Hypothalamus (tissue), 51 donors: ENCODE measurements at regions not wholly inside any gene's neighbourhood (a gene's known extent, or its start where the extent isn't known, plus 50 kb on each side); places are given as distances from the start of the nearest gene placed in this dataset.

Source experiments
- DNase-seq, 51 donors: peaks; one replicate each; lab custom pipeline; 2025; lab: John Stamatoyannopoulos, UW

- DNase-seq, result peak in 2 of 51 donors; percentile 0 to 7
These were observed 181.4 kb downstream of the FGF18 start for GRCh38 chr5:171600741-171601265.

GRCh38 chr5:171601266-171601881 lies 181.9 kb downstream of the FGF18 start:
- no peak for DNase-seq

- DNase-seq, result no peak
These were observed 182.0 kb upstream of the SMIM23 start for GRCh38 chr5:171603591-171603990.

- no peak for DNase-seq
These were observed 181.4 kb upstream of the SMIM23 start for GRCh38 chr5:171604195-171604594.

GRCh38 chr5:171606414-171607024 lies 179.1 kb upstream of the SMIM23 start:
- no peak for DNase-seq

GRCh38 chr5:171607863-171608262 lies 177.8 kb upstream of the SMIM23 start:
- no peak for DNase-seq

- no peak for DNase-seq
These were observed 175.7 kb upstream of the SMIM23 start for GRCh38 chr5:171609806-171610452.

GRCh38 chr5:171610686-171611085 lies 174.9 kb upstream of the SMIM23 start:
- no peak for DNase-seq

- DNase-seq, result no peak
These were observed 172.9 kb upstream of the SMIM23 start for GRCh38 chr5:171612749-171613148.

- DNase-seq, result no peak
These were observed 171.1 kb upstream of the SMIM23 start for GRCh38 chr5:171614511-171614910.

- DNase-seq, result no peak
These were observed 170.5 kb upstream of the SMIM23 start for GRCh38 chr5:171614971-171615653.

GRCh38 chr5:171615705-171616640 lies 169.6 kb upstream of the SMIM23 start:
- no peak for DNase-seq

- no peak for DNase-seq
These were observed 168.4 kb upstream of the SMIM23 start for GRCh38 chr5:171617266-171617665.

- DNase-seq, result no peak
These were observed 167.6 kb upstream of the SMIM23 start for GRCh38 chr5:171617817-171618591.

- no peak for DNase-seq
These were observed 166.4 kb upstream of the SMIM23 start for GRCh38 chr5:171619196-171619595.

GRCh38 chr5:171619744-171620143 lies 165.9 kb upstream of the SMIM23 start:
- no peak for DNase-seq

GRCh38 chr5:171622010-171622409 lies 163.6 kb upstream of the SMIM23 start:
- DNase-seq, result peak in 1 of 51 donors; percentile 1

- DNase-seq, result no peak
These were observed 162.5 kb upstream of the SMIM23 start for GRCh38 chr5:171623107-171623506.

GRCh38 chr5:171623551-171624097 lies 162.0 kb upstream of the SMIM23 start:
- DNase-seq, result no peak
